T47D (cell line): ENCODE measurements at regions not wholly inside any gene's neighbourhood (a gene's known extent, or its start where the extent isn't known, plus 50 kb on each side); places are given as distances from the start of the nearest gene placed in this dataset.

ENCODE experiments used
- DNase-seq, 2 experiments: peaks; one replicate each; pipeline versions ENCODE4 v3.0.0 to v3.0.0-alpha.2; 2011 to 2012; ENCODE audit warnings: low read depth in 1 of 2, low spot score in 1 of 2
- JUND ChIP-seq: IDR thresholded peaks from 2 replicates; pipeline ENCODE4 v1.6.1; 2012; ENCODE audit warnings: low read depth
- in situ Hi-C: cut with HindIII; loops from 2 replicates; pipeline ENCODE4 v1.10.0; 2016; ENCODE audit warnings: low sequenced_read_pairs, low pct_unique_long_range_greater_than_20kb

DNA sequence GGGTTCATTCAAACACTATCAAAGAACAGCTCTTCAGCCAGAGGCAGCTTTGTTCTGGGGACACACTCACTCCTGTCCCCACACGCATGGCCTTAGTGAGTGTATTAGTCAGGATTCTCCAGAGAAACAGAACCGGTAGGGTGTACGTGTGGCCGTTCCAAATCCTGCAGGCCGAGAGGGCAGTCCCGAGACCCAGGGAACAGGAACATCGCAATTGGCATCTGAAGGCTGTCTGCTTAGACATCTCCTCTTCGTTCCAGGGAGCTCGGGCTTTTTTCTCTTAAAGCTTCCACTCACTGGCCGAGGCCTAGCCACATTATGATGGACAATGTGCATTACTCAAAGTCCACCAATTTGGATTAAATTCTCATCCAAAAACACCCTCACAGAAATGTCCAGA, 523.3 kb downstream of the GLRX3 start:
- no peak for TF ChIP-seq JUND
- no peak for DNase-seq
- in situ Hi-C loops = no loop called here

DNA sequence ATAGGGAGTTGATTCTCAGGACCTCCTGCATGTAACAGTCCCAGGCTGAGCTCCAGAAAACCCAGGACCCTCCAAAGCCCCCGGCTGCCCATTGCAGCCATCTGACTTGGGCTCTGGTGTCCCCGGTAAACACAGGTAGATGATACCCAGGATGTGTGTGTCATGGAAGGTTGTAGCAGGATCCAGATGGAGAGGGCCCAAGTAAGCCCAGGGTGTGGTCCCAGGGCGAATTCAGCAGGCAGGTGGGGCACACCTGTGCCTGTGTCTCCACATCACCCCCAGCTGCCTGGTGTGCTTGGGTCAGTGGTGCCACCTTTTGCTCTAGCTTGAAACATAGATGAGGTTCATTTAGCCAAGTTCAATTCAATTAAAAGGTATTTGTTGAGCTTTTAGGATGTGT, 524.1 kb downstream of the GLRX3 start:
- TF ChIP-seq JUND = no peak
- in situ Hi-C loops = no loop called here
- no peak for DNase-seq

DNA sequence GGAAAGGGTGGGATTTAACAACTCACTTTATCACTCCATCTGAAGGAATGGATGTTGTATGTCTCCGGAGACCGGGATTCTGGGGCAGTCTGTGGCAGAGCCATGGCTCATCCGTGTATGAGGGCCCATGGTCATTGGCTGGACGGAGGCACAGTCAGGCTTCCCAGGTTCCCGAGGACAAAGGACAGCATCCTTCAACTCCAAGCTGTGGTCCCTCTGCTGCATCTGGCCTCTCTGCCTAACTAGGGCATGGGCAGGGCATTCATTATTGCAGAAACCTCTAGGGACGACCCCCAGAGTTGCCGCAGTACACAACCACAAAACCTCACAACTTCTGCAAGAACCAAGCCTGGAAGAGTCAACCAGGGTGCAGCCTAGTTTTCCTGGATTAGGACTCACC, 525.2 kb downstream of the GLRX3 start:
- in situ Hi-C loops = no loop called here
- DNase-seq = no peak
- no peak for TF ChIP-seq JUND

DNA sequence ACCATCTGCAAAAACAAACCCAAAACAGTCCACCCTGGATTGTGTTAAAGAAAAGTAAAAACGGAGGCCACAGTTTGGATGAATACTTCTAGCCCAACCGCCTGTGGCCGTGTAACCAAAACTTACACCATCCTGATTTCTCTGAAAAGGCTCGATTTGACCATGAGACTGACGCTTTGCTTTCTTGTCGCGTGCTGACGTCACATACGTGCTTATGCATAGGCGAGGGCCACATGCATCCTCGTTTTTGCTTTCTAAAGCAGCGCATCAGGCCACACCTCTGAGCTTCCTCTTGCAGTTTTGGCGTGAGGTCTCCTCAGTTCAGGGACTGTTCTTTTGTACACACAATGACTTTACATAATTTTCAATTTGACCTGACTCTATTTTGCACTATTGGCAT, 526.6 kb downstream of the GLRX3 start:
- no peak for DNase-seq
- in situ Hi-C loops = no loop called here
- TF ChIP-seq JUND = no peak

DNA sequence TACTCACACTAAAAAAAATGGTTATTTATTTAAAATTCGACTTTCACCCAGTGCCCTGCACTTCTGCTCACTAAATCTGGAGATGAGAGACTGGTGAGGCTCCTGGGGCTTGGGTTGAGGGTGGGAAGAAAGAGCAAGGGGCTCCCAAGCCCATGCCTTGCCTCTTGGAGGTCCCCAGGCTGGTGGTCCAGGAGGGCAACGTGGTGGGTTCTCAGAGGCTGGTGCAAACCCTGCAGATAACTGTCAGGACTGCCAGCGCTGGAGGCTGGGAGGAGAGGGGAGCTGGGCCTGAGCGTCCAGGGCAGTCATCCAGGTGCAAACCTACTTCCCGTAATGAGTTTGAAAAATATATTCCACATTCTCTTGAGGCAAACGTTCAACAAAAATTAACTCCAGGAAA, 528.3 kb downstream of the GLRX3 start:
- DNase-seq = no peak
- TF ChIP-seq JUND = no peak
- in situ Hi-C loops = no loop called here

DNA sequence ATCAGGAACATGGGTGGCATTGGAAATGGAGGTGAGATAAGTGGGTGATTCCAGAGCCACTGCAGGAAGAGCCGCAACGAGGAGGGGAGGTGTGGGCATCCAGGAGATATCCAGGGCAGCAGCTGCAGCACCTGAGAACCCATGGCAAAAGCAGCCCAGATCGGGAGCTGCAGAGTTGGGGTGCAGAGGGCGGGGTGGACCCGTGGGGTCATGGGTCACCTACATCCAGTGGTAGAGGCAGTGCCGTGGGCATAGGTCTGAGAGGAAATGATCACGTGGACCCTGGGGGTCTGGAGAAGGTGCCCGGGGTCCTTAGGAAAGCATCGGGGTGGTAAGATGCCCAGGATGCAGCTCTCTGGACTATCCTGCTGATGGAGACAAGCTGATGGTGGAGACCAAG, 530.0 kb downstream of the GLRX3 start:
- TF ChIP-seq JUND = no peak
- in situ Hi-C loops = no loop called here
- DNase-seq = no peak

DNA sequence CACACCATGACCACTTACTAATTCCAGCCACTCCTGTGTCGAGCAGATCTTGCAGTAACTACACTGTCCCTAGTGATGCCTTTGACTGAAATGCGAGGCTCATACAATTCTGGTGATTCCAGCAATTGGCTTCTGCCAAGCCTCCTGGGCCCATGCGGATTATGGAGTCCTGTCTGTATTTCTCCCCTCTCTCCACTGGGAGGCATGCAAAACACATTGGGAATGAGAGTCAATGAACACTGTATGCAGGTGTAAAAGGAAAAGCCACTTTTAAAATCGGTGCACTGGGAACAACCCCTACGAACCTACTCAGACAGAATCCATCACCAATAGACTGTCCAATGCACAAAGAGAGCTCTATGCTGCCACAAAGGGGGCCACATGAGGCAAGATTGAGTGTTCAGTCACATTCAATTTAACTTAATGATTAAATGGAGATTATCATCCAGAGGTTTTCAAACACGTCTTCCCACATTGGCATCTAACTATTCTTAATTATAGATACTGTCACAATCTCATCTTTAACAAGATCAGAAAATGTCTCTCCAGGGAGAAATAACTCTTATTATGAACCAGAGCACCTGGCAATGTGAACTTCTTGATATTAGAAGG, 550.6 kb downstream of the GLRX3 start:
- in situ Hi-C loops = no loop called here
- no peak for TF ChIP-seq JUND
- peak; percentile 17 to 62 for DNase-seq

DNA sequence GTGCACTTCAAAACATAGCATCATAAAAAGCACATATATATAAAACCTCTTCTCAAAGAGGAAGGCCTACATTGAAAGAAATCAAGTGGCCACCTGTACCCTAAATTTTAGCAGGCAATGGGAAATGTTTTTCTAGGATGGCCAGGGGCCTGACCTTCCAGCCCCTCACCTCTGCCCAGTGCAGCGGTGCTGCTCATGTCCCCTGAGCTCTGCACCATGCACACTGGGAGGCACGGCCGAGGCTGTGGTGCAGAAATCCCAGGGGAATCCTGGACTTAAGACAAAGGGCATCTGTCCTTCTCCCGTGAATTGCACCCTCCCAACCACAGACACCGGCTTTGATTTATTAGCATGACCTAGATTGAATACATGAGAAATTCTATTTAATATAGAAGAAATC, 551.4 kb downstream of the GLRX3 start:
- no peak for TF ChIP-seq JUND

DNA sequence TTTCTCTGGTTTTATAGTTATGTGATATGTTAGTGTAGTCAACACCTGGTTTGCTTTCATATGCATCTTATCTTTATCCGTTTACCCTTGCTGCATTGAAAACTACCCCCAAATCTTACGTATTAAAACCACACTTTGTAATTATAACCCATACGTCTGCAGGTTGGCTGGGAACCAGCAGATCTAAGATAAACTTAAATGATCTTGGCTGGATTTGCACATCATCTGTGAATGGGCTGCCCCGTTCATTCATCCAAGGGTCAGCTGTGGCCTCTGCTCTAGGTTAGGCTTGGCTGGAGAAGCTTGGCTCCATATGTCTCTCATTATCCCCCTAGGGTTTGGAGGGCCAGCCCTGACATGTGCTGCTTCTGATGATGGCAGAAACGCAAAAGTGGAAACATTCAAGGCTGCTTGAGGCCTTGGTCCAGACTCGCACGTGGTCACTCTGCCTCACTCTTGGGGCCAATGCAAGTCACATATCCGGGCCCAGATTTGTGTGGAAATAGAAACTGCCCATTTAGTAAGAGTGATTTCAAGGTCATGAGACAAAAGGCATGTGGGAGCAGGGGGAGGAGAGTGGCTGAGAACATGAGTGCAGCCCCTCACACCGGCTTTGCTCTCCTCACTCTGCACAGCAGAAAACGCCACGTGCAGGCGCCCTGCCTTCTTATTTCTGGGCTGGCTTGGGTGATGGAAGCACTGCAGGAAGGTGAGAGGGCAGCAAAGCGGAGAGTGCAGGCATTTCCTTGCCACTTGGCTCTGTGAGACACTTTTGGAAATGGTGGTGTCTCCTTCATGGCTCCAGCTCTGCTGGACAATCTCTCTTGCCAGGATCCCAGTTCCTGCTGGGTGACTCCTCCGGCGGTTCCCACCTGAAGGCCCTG, 553.8 kb downstream of the GLRX3 start:
- in situ Hi-C loops = no loop called here
- no peak for TF ChIP-seq JUND
- no peak for DNase-seq

More for the DNA sequence above, 551.4 kb downstream of the GLRX3 start:
- in situ Hi-C loops = no loop called here
- no peak for DNase-seq

DNA sequence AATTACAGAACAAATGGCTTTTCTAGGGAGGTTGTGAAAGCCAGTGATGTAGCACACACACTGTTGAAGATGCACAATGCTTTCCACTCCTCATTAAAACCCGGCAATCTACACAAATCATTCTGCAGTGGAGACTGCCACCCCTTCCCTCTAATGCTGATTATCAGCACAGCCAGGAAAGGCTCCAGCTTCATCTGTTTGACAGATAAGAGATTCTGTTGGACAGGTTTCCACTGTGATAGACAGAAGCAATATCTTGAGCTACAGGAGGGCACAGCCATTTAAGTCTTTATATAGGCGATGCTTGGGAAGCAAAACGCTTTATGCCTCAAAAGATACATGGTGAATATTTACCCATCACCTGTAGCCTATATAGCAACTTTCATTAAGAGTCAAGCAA, 555.6 kb downstream of the GLRX3 start:
- in situ Hi-C loops = no loop called here
- no peak for DNase-seq
- no peak for TF ChIP-seq JUND

DNA sequence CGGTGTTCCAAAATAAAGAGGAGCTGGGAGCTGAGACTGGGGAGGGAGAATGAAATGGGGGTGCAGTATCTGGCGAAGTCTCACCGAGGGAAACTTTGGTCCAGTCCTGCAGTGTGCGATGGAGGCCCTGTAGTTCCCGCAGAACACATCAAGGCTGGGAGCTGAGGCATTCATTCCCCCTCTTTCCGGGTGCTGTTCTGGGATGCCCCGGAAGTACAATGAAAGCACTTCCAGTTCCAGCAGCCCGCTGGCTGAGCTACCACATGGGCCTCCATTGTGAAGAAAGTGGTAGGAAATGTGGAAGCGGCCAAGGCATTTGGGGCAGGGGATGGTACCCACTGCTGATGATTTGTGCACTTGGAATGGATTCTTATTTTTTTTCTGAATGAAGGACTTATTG, 560.7 kb downstream of the GLRX3 start:
- in situ Hi-C loops = no loop called here
- no peak for DNase-seq
- no peak for TF ChIP-seq JUND

DNA sequence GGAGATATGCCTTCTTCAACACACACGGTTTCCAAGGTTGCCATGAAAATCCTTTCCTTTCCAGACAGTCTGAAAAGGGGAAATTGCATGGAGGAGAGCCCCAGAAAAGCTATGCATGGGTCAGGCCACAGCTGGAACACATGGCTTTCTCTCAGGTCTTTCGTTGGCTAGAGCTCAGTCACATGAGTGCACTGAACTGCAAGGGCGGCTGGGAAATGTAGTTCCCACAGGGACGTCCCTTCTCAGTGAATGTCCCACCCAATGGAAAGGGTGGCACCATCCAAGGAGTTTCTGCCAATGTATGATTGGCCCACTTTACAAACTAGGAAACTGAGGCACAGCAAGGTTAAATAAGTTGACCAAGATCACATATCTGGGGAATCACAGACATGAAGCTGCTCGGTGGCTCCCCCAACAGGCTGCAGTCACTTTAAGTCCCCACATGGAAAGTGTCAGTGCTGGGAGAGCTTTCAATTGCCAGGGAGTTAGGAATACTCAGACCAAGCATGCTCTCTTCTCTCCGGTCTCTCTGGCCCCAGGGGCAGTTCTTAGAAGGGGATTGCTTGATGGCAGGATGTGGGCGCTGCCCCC, 571.3 kb downstream of the GLRX3 start:
- in situ Hi-C loops = no loop called here

DNA sequence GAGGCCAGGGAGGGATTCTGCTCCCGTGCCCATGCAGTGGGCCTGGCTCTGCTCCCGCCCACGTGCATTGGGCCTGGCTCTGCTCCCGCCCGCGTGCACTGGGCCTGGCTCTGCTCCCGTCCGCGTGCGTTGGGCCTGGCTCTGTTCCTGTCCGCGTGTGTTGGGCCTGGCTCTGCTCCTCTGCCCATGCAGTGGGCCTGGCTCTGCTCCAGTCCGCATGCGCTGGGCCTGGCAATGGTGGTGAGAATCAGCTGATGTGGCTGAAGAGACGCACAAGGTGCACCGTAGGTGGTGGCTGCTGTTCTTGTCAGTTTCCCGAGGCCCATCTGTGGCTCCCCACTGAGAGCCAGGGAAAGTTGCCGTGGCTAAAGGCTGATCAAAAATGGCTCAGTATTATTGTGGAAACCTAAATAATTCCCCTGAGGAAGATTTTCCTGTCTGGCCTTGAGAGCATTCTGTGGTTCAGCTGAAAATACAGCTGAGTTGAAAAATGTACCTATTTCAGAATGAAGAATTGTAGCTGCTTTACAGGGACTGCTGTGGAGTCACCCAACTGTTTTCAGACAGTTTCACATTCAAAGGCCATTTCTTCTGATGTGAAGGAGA, 572.4 kb downstream of the GLRX3 start:
- DNase-seq = no peak
- in situ Hi-C loops = no loop called here
- no peak for TF ChIP-seq JUND

More for the DNA sequence above, 571.3 kb downstream of the GLRX3 start:
- no peak for DNase-seq
- no peak for TF ChIP-seq JUND
